ENCODE measurements at regions not wholly inside any gene's neighbourhood (a gene's known extent, or its start where the extent isn't known, plus 50 kb on each side); places are given as distances from the start of the nearest gene placed in this dataset.

GRCh38 chr7:67438198-67438882 is 441.7 kb downstream of the TYW1 start:
- TF ChIP-seq CTCF (IDR thresholded peaks at IDR 0.05) (no peak), POLR2A (IDR thresholded peaks at IDR 0.05) (no peak)
